ENCODE measurements at regions not wholly inside any gene's neighbourhood (a gene's known extent, or its start where the extent isn't known, plus 50 kb on each side); places are given as distances from the start of the nearest gene placed in this dataset.
"Not testable (repeated sequence)": the region's sequence is repeated elsewhere in the genome, so short reads cannot be mapped to it uniquely, and the experiment has no call there.

DNA sequence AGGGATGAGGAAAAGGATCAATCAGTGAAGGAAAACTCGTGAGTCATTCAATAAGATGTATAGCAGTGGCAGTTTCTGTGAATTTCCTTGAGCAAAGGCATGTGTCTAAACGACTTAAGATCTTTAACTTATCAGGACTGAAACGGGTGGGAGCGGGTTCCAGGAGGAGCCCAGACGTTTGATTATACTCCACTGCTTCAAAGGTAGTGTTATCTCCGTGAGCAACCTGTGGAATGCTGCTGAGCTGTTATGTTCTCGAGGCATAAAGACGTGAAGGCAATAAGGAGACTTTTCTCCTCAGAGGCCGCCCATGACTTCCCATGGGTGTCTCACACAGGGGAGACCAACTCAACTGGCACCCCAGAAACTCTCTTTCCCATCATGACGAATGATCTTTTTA lies 72.7 kb upstream of the DLGAP1 start:
- not testable (repeated sequence) for DNase-seq

DNA sequence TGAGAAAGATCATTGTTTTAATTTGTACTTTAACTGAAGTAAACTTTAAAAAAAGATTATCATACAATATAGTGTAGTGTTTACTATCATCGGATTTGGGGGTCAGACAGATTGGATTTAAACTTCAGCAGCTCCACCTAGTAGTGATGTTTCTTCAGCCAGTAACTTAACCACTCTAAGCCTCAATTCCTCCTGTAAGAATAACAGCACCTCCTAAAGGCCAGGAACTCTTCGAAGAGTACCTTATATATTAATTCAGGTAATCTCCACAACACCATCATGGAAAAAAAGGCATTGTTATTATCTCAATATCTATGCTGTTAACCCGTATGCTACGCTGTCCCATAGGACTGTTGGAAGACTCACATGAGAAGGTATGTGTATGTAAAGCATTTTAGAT lies 69.0 kb upstream of the DLGAP1 start:
- no peak for DNase-seq

DNA sequence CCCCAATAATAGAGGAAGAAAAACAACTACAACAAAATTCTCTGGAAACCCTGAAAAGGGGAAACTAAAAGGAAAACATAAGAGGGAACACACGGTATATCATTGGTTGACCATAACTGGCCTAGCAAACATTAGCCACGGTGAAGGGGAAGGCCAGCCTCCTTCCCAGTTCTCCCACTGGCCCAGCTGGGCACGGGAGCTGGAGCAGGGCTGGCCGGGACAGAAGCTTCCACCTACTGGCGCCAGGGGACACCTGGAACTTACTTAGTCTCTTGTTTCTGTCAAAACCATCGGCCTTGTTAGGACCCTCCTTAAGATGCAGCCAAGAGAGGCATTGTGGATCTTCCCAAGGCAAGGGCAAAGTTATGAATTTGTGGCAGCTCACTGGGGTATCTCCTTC lies 56.1 kb upstream of the DLGAP1 start:
- DNase-seq: no peak

DNA sequence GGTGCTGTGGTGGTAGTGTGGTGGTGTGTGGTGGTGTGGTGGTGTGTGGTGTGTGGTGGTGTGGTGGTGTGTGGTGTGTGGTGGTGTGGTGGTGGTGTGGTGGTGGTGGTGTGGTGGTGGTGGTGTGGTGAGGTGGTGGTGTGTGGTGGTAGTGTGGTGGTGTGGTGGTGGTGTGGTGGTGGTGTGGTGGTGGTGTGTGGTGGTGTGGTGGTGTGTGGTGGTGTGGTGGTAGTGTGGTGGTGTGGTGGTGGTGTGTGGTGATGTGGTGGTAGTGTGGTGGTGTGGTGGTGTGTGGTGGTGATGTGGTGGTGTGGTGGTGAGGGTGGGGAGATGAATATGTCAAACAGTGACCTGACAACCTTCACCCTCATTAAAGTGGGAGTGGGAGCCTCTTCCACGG lies 55.6 kb upstream of the DLGAP1 start:
- DNase-seq: no peak

DNA sequence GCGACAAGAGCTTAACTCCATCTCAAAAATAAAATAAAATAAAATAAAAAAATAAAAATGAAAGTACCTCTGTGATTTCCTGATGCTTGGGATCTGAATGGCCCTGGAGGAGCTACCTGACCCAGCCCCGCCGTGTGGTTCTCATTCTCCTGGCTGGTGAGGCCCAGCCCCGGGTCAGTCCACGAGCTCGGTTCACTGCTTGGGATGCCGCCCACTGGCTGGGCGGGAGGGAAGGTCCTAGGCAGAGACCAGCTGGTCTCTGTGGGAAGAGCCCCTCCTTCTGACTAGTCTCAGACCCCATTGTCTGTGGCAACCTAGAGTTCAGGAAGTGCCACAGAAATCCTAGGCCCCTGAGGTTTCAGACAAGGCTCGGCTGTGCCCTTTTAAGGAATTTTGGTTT lies 55.1 kb upstream of the DLGAP1 start:
- no peak for DNase-seq
